GM12874 (cell line): ENCODE measurements at regions not wholly inside any gene's neighbourhood (a gene's known extent, or its start where the extent isn't known, plus 50 kb on each side); places are given as distances from the start of the nearest gene placed in this dataset.

Experiments
- TF ChIP-seq, protein P1 (sequence below): IDR thresholded peaks from 2 replicates; pipeline ENCODE4 v1.5.1; 2011; ENCODE audit warnings: low read depth, mild to moderate bottlenecking, control low read depth, low read length, moderate library complexity; ENCODE audit not compliant: insufficient read depth

DNA sequence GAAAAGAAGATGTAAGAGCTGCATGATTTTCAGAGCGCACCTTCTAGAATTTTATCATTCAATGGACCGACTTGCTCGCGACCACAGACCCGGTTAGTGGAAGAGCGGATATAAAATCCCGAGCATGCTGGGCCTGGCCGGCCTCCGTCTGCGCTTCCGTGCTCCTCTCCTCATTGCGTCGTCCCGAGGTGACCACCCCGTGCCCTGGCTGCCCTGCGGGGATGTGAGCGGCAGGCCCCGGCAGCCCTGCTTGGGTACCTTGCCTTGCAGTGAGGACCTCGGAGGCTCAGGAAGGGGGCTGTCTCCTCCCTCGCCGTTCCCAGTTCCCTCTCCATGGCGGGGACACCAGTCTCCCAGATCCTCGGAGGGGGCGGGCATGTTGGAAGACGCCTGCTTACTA, 330.9 kb upstream of the SHH start:
- TF ChIP-seq, protein P1, sequence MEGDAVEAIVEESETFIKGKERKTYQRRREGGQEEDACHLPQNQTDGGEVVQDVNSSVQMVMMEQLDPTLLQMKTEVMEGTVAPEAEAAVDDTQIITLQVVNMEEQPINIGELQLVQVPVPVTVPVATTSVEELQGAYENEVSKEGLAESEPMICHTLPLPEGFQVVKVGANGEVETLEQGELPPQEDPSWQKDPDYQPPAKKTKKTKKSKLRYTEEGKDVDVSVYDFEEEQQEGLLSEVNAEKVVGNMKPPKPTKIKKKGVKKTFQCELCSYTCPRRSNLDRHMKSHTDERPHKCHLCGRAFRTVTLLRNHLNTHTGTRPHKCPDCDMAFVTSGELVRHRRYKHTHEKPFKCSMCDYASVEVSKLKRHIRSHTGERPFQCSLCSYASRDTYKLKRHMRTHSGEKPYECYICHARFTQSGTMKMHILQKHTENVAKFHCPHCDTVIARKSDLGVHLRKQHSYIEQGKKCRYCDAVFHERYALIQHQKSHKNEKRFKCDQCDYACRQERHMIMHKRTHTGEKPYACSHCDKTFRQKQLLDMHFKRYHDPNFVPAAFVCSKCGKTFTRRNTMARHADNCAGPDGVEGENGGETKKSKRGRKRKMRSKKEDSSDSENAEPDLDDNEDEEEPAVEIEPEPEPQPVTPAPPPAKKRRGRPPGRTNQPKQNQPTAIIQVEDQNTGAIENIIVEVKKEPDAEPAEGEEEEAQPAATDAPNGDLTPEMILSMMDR, result no peak

DNA sequence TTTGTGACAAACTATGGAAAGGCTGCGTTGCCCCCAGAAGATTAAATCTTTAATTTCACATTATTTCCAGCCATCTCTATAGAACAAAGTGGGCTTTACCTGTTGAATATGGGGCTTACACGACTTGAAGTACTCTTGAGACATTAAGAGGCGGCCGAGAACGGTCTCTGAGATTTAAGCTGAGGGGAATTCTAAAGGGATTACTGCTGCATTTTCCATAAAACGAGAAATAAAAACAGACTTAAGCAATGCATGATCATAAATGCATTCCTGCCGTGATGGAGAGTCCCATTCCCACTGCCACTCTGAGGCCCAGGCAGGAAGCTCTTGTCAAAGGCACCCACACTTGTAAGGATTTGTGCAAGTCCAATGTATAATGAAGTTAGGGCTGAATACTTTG, 329.7 kb upstream of the SHH start:
- TF ChIP-seq, protein P1, result no peak

DNA sequence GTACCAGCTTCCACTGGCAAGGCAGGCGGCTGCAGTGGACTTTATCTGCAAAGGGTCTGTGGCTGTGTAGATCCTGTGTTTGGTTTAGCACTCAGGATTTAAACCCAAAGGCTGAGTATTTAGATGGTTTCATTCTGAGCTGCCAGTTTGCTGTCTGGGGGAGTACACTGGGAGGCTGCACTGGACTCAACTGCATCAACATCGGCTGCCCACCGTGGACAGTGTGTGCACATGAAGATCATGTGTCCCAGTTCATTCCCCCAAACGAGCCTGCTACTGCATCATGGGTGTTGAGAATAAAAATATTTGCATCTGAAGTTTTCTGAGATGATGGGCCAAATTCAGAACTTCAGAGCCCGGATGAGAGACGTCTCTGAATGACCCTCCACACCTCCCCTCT, 328.6 kb upstream of the SHH start:
- TF ChIP-seq, protein P1, result no peak

DNA sequence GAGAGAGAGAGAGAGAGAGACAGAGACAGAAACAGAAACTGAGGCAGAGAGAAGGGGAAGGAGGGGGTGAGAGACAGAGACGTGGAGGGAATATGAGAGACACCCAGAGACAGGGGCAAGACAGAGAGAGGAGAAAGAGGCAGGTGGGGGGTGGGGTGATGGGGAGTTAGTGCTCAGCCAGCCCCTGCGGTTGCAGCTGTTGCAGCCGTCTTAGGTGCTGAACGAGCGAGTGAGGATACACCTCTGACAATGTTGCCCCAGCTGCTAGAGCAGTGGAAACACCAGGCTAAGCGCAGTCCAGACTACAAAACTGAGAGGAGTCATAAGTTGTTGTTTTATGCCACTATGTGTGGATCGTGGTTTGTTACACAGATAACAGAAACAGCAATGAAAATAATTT, 328.2 kb upstream of the SHH start:
- TF ChIP-seq, protein P1, result no peak

DNA sequence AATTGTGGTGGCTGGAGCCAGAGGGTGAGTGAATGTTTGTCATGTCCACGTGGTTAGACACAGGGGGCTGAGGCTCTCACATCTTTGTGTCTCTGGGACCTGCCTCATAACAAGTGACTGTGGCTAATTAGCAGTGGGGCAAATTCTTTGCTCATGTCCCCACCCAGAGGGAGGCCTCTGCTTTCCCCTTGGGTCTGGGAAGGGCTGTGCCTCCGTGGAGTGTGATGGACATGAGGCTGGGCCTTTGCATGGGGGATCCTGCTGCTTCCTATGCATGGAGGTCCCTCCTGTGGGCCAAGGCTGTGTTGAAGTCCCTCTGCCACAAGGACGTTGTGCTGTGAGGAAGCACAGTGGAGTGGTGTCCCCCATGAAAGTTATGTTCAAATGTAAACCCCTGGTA, 327.4 kb upstream of the SHH start:
- TF ChIP-seq, protein P1, result no peak

DNA sequence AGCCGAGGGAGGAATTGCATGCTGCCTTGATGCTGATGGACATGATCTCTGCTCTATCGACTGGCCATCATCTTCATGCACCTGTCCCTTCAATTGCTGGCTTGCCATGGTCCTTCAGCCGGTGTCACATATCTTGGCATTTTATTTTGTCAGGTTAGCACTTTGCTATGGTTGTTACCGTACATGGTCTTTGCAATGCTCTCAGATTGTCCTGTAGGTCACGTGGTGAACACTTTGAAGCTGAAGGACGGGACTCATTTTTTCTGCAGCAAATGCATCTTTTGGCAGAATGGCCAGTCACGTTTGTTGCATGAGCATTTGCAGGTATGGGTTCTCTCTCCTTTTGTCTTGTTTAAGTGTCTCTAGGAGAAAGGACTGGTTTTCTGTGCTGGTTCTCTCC, 326.8 kb upstream of the SHH start:
- TF ChIP-seq, protein P1, result no peak

DNA sequence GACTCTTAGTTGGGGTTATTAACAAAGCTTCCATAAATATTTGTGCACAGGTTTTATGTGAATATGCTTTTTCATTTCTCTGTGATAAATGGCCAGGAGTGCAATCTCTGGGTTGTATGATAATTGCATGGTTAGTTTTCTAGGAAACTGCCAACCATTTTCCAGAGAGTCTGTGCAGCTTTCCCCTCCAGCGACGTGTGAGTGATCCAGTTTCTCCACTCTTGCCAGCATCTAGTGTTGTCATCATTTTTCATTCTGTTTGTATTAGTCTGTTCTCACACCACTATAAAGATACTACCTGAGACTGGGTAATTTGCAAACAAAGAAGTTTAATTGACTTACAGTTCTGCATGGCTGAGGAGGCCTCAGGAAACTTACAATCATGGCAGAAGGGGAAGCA, 319.6 kb upstream of the SHH start:
- TF ChIP-seq, protein P1, result no peak

DNA sequence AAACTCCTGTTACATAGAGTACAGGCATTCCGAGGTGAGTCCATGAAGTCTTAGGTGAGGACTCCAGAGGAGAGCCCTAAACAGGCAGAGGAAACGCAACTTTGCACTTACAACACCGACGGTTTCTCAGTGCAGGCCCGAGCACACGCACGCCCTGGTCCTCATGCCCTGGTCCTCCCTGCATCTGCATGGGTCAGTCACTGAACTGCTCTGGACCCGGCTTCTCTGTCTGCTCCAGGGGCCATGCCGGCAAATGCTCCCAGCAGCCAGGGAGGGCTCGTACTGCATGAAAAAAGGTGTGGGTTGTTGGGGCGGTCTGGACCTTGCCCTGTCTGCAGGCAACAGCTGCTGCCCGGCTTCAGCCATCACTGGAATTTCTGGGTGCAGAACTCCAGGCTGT, 317.3 kb upstream of the SHH start:
- TF ChIP-seq, protein P1, result no peak
